AG04450 (cell line): ENCODE measurements at regions not wholly inside any gene's neighbourhood (a gene's known extent, or its start where the extent isn't known, plus 50 kb on each side); places are given as distances from the start of the nearest gene placed in this dataset.

Experiments used
- CTCF ChIA-PET: fragments of 300-600, 350-600 bp; formaldehyde crosslinking; extraction: SDS; loops from one replicate; lab custom pipeline; 2022; ENCODE audit warnings: antibody characterized with exemption, inconsistent platforms; lab: Charles Lee
- POLR2A ChIA-PET: fragments of 350-600 bp; formaldehyde crosslinking; extraction: SDS; loops from one replicate; lab custom pipeline; 2021; ENCODE audit warnings: antibody characterized with exemption, inconsistent platforms; lab: Yijun Ruan, JAX
- DNase-seq: peaks from one replicate; pipeline ENCODE4 v3.0.0-alpha.2; 2011; ENCODE audit warnings: low read depth, low spot score
- H3K27ac ChIP-seq: one replicate; pipeline ENCODE4 v1.5.1; 2012; ENCODE audit warnings: low read depth, low read length, control low read depth
- H3K27me3 ChIP-seq: one replicate; pipeline ENCODE4 v1.6.0; 2012; ENCODE audit warnings: low read length; ENCODE audit not compliant: control insufficient read depth, insufficient read depth
- H3K4me3 ChIP-seq: 2 replicates; pipeline ENCODE4 v1.5.1; 2011; ENCODE audit warnings: mild to moderate bottlenecking, low read depth, low read length, control low read depth
- H3K9me3 ChIP-seq: 2 replicates; pipeline ENCODE4 v1.5.1; 2012; ENCODE audit warnings: low read length; ENCODE audit not compliant: control insufficient read depth, insufficient read depth
- TF ChIP-seq, protein P1 (sequence below): IDR thresholded peaks from 2 replicates; pipeline ENCODE4 v1.5.1; 2011; ENCODE audit warnings: low read depth, low read length, control low read depth, inconsistent platforms

DNA sequence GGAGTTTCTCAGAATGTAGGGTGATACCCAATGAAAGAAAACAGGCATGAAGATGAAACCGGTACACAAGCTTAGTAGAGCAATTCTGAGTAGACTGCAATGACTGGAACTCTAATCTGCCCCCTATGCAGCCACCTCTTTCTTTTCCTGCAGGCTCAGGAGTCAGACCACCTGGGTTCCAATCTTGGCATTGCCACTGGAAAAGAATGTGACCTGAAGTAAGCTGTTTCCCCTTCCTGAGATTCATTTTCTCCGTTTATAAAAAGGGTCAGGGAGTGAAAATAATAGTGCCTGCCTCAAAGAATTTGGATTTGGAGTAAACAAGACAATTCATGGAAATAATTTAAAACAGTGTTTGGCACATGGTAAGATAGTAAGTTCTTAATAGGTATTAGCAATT, 1464.0 kb downstream of the PCDH7 start:
- DNase-seq, result no peak
- Histone ChIP-seq H3K27ac (no peak overlapping the region), H3K4me3 (no peak overlapping the region), H3K9me3 (peaks cover 3% of the 10 kb centered on the region), H3K27me3 (no peaks in the 10 kb centered on the region)
- TF ChIP-seq, protein P1, sequence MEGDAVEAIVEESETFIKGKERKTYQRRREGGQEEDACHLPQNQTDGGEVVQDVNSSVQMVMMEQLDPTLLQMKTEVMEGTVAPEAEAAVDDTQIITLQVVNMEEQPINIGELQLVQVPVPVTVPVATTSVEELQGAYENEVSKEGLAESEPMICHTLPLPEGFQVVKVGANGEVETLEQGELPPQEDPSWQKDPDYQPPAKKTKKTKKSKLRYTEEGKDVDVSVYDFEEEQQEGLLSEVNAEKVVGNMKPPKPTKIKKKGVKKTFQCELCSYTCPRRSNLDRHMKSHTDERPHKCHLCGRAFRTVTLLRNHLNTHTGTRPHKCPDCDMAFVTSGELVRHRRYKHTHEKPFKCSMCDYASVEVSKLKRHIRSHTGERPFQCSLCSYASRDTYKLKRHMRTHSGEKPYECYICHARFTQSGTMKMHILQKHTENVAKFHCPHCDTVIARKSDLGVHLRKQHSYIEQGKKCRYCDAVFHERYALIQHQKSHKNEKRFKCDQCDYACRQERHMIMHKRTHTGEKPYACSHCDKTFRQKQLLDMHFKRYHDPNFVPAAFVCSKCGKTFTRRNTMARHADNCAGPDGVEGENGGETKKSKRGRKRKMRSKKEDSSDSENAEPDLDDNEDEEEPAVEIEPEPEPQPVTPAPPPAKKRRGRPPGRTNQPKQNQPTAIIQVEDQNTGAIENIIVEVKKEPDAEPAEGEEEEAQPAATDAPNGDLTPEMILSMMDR, result no peak
- POLR2A ChIA-PET, result no interaction called here
- CTCF ChIA-PET, result no interaction called here

DNA sequence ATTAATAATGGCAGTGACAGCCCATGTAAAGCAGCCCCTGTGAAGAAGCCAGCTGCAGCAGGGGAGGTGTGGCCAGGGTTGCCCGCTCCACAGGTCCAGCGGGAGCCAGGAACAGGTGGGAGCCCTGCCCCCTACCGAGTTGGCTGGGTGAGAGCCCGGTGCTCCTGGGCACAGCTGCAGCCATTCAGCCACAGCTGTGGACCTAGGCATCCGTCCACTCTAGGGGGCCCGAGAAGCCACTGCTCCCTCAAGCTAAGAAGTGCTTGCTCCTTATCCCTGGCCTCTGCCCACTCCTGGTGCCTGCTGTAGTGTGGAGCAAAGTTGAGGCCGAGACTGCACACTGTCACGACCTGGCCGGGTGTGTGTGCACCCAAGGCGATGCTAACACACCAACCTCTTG, 1469.0 kb downstream of the PCDH7 start:
- POLR2A ChIA-PET, result no interaction called here
- Histone ChIP-seq H3K27ac (no peak overlapping the region), H3K4me3 (no peak overlapping the region), H3K9me3 (peaks cover 8% of the 10 kb centered on the region), H3K27me3 (no peaks in the 10 kb centered on the region)
- TF ChIP-seq, protein P1, result no peak
- DNase-seq, result no peak
- CTCF ChIA-PET, result no interaction called here

DNA sequence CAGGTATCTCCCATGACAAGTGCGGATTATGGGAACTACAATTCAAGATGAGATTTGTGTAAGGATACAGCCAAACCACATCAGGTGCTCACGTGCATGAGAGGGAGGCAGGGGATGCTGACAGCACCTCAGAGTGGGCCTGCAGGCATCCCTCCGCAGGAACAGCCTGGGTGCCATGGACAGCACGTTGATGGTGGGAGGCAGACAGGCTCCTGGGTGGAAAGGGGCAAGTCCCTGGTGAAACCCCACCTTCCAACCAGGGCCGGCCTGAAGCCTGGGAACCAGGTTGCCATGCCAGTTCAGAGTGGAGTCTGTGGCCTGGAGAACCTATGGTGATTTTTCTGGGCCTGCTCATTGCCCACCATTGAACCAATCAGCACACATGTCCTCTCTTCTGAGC, 1469.6 kb downstream of the PCDH7 start:
- ChIA-PET CTCF (no interaction called here), POLR2A (no interaction called here)
- Histone ChIP-seq H3K9me3 (peaks cover 8% of the 10 kb centered on the region), H3K27me3 (no peaks in the 10 kb centered on the region), H3K4me3 (no peak overlapping the region), H3K27ac (no peak overlapping the region)
- no peak for DNase-seq
- TF ChIP-seq, protein P1, result no peak

DNA sequence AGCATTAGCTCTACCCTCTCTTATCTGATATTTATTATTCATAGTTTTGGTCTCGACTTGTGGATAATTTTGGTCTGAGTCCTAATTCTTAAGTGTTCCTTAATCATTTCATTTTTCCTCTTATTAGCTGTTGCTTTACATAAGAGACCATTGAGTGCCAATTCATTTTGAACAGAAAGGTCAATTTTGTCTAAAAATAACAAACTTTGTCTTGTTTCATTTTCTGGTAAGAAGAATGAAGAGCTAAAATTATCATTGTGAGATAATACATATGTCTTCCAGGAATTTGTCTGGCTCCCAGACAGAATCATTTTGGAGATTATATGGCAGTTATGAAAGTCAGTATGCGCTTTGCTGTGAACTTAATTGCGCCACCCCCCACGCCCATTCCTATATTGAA, 1471.8 kb downstream of the PCDH7 start:
- TF ChIP-seq, protein P1, result no peak
- no peak overlapping the region for H3K27ac ChIP-seq
- CTCF ChIA-PET, result no interaction called here
- DNase-seq, result no peak
- H3K27me3 ChIP-seq, result no peaks in the 10 kb centered on the region
- POLR2A ChIA-PET, result no interaction called here
- H3K4me3 ChIP-seq, result no peak overlapping the region
- H3K9me3 ChIP-seq, result peaks cover 8% of the 10 kb centered on the region

DNA sequence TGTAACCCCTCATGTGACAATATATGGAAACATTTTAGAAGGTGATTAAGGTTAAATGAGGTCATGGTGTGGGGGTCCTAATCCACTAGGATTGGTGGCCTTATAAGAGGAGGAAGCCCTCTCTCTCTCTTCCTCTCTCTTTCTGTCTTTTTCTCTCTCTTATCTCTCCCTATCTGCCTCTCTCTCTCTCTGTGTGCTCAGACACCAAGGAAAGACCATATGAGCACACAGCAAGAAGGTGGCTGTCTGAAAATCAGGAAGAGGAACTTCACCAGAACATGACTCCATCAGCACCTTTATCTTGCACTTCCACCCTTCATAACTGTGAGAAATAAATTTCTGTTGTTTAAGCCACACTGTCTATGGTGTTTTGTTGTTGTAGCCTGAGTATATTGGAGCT, 1472.2 kb downstream of the PCDH7 start:
- Histone ChIP-seq H3K4me3 (no peak overlapping the region), H3K27ac (no peak overlapping the region), H3K9me3 (peaks cover 8% of the 10 kb centered on the region), H3K27me3 (no peaks in the 10 kb centered on the region)
- POLR2A ChIA-PET, result no interaction called here
- CTCF ChIA-PET, result no interaction called here
- TF ChIP-seq, protein P1, result no peak
- no peak for DNase-seq
